ENCODE measurements at regions not wholly inside any gene's neighbourhood (a gene's known extent, or its start where the extent isn't known, plus 50 kb on each side); places are given as distances from the start of the nearest gene placed in this dataset.

GRCh38 chr9:29697011-29697410 lies 2123.7 kb upstream of the C9orf72 start:
- Histone ChIP-seq H3F3A (ENCODE audit: low read depth) (no peaks in the 10 kb centered on the region), H3K36me3 (ENCODE audit: insufficient read depth, low read length) (no peaks in the 10 kb centered on the region), H3K9me3 (ENCODE audit: insufficient read depth, low read depth, low read length) (no peaks in the 10 kb centered on the region), H3K9ac (ENCODE audit: low read depth, low read length, poor library complexity, severe bottlenecking) (no peak overlapping the region), H2AFZ (ENCODE audit: low read length) (no peak overlapping the region), H3K4me1 (ENCODE audit: insufficient read depth, low read length, poor library complexity, severe bottlenecking) (no peaks in the 10 kb centered on the region), H3K9me2 (replicated peaks; ENCODE audit: low read depth, low read length) (no peaks in the 10 kb centered on the region), H3K79me2 (ENCODE audit: insufficient read depth, low read length) (no peaks in the 10 kb centered on the region), H3K4me3 (ENCODE audit: low read length, poor library complexity, severe bottlenecking) (no peak overlapping the region), H3K27me3 (ENCODE audit: insufficient read depth, low read length, poor library complexity, severe bottlenecking) (no peaks in the 10 kb centered on the region), H4K20me1 (ENCODE audit: insufficient read depth, low read length, poor library complexity, severe bottlenecking) (no peaks in the 10 kb centered on the region), H3K4me2 (ENCODE audit: low read depth, low read length, poor library complexity, severe bottlenecking) (no peak overlapping the region)
- TF ChIP-seq EZH2phosphoT487 (IDR thresholded peaks at IDR 0.05; ENCODE audit: borderline replicate concordance) (no peak), CTCF (conservative IDR thresholded peaks at IDR 0.05; ENCODE audit: low read length) (no peak)

- Histone ChIP-seq H2AFZ (ENCODE audit: low read length) (no peak overlapping the region), H3K9ac (ENCODE audit: low read depth, low read length, poor library complexity, severe bottlenecking) (no peak overlapping the region), H3K36me3 (ENCODE audit: insufficient read depth, low read length) (no peaks in the 10 kb centered on the region), H3K9me3 (ENCODE audit: insufficient read depth, low read depth, low read length) (no peaks in the 10 kb centered on the region), H3K79me2 (ENCODE audit: insufficient read depth, low read length) (no peaks in the 10 kb centered on the region), H4K20me1 (ENCODE audit: insufficient read depth, low read length, poor library complexity, severe bottlenecking) (no peaks in the 10 kb centered on the region), H3F3A (ENCODE audit: low read depth) (no peaks in the 10 kb centered on the region), H3K4me3 (ENCODE audit: low read length, poor library complexity, severe bottlenecking) (no peak overlapping the region), H3K27me3 (ENCODE audit: insufficient read depth, low read length, poor library complexity, severe bottlenecking) (no peaks in the 10 kb centered on the region), H3K9me2 (replicated peaks; ENCODE audit: low read depth, low read length) (no peaks in the 10 kb centered on the region), H3K4me2 (ENCODE audit: low read depth, low read length, poor library complexity, severe bottlenecking) (no peak overlapping the region), H3K4me1 (ENCODE audit: insufficient read depth, low read length, poor library complexity, severe bottlenecking) (no peaks in the 10 kb centered on the region)
- TF ChIP-seq EZH2phosphoT487 (IDR thresholded peaks at IDR 0.05; ENCODE audit: borderline replicate concordance) (no peak), CTCF (conservative IDR thresholded peaks at IDR 0.05; ENCODE audit: low read length) (no peak)
Measured at GRCh38 chr9:29701559-29701958, 2128.3 kb upstream of the C9orf72 start.

- no peaks in the 10 kb centered on the region for H3F3A ChIP-seq (ENCODE audit: low read depth)
- TF ChIP-seq CTCF (conservative IDR thresholded peaks at IDR 0.05; ENCODE audit: low read length) = no peak
- TF ChIP-seq EZH2phosphoT487 (IDR thresholded peaks at IDR 0.05; ENCODE audit: borderline replicate concordance) = no peak
- no peaks in the 10 kb centered on the region for H3K9me3 ChIP-seq (ENCODE audit: insufficient read depth, low read depth, low read length)
- no peaks in the 10 kb centered on the region for H4K20me1 ChIP-seq (ENCODE audit: insufficient read depth, low read length, poor library complexity, severe bottlenecking)
- no peaks in the 10 kb centered on the region for H3K27me3 ChIP-seq (ENCODE audit: insufficient read depth, low read length, poor library complexity, severe bottlenecking)
- H3K4me2 ChIP-seq (ENCODE audit: low read depth, low read length, poor library complexity, severe bottlenecking) = no peak overlapping the region
- H3K4me1 ChIP-seq (ENCODE audit: insufficient read depth, low read length, poor library complexity, severe bottlenecking) = no peaks in the 10 kb centered on the region
- H3K79me2 ChIP-seq (ENCODE audit: insufficient read depth, low read length) = no peaks in the 10 kb centered on the region
- no peaks in the 10 kb centered on the region for H3K36me3 ChIP-seq (ENCODE audit: insufficient read depth, low read length)
- no peaks in the 10 kb centered on the region for H3K9me2 ChIP-seq (replicated peaks; ENCODE audit: low read depth, low read length)
- no peak overlapping the region for H3K9ac ChIP-seq (ENCODE audit: low read depth, low read length, poor library complexity, severe bottlenecking)
- H2AFZ ChIP-seq (ENCODE audit: low read length) = no peak overlapping the region
- H3K4me3 ChIP-seq (ENCODE audit: low read length, poor library complexity, severe bottlenecking) = no peak overlapping the region
Measured at GRCh38 chr9:29701971-29702370, 2128.7 kb upstream of the C9orf72 start.

All from Loucy (cell line).